Activated naive CD8-positive, alpha-beta T cell treated with anti-CD3 and anti-CD28 coated beads, Interleukin-2, amount 10 ng/mL, durations not matched to agents 7 days and 5 days (primary cell): ENCODE measurements at regions not wholly inside any gene's neighbourhood (a gene's known extent, or its start where the extent isn't known, plus 50 kb on each side); places are given as distances from the start of the nearest gene placed in this dataset.

Experiments
- ATAC-seq: fragments of 150-1000 bp; cut with Tn5 transposase; one replicate; pipeline ENCODE4 v1.10.0; 2021; ENCODE audit warnings: low read depth, moderate library complexity
- POLR2A ChIA-PET: fragments of 350-600 bp; sonication (Branson Sonifier 250); formaldehyde crosslinking; loops from one replicate; lab custom pipeline; 2021; ENCODE audit warnings: antibody characterized with exemption; lab: Charles Lee
- DNase-seq: peaks from one replicate; pipeline ENCODE4 v3.0.0; 2021
- H3K27ac Mint-ChIP-seq: one replicate; pipeline ENCODE4 v1.8.0; 2022; ENCODE audit warnings: mild to moderate bottlenecking, mixed read lengths
- H3K27me3 Mint-ChIP-seq: one replicate; pipeline ENCODE4 v1.8.0; 2022; ENCODE audit warnings: mild to moderate bottlenecking, moderate library complexity, mixed read lengths
- H3K36me3 Mint-ChIP-seq: one replicate; pipeline ENCODE4 v1.8.0; 2021; ENCODE audit warnings: mild to moderate bottlenecking, mixed read lengths
- H3K4me1 Mint-ChIP-seq: one replicate; pipeline ENCODE4 v1.8.0; 2021; ENCODE audit warnings: mixed read lengths
- H3K4me3 Mint-ChIP-seq: one replicate; pipeline ENCODE4 v1.8.0; 2022; ENCODE audit warnings: mild to moderate bottlenecking, moderate library complexity, mixed read lengths
- H3K9me3 Mint-ChIP-seq: one replicate; pipeline ENCODE4 v1.8.0; 2021; ENCODE audit warnings: mixed read lengths

DNA sequence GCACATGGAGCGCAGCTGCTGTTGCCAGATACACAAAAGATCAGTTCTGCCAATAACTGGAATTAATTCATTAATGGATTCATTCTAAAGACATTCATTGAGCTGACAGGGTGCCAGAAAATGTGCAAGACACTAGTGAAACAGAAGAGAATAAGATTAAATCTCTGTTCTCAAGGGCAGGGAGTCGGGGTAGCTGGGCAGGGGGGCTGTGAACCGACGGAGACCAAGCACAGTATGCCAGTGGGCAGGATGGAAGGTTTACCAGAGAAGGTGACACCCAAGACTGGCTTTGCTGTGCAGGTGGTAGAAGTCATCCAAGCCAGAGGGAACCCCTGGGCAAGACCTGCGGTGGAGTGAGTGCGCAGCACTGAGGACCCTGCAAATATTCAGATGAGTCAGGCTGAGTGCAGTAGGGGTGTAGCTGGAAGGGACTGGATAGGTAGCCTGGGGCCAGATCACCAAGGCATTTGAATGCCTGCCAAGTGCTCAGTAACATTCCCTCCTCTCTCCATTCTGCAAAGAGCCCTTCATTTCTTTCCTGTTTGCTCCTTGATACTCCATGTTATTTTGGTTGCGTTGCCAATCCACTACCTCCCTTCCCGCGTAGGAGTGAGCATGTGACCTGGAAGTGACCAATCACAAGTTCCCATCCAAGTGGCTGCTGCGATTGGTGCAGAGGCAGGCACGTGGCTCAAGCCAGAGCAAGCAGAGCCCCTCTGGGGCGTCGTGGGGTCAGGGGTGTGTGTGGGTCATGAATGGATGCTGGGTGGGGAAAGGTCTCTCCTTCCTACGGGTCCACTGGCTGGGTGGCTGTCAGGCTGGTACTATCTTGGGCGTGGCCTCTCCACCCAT is 413.1 kb downstream of the PTPRU start:
- Mint-ChIP-seq H3K9me3 (no peaks in the 10 kb centered on the region), H3K27ac (no peak overlapping the region), H3K27me3 (peaks cover 14% of the 10 kb centered on the region), H3K4me3 (no peak overlapping the region), H3K36me3 (no peaks in the 10 kb centered on the region), H3K4me1 (no peaks in the 10 kb centered on the region)
- POLR2A ChIA-PET = no interaction called here
- ATAC-seq (no peak), DNase-seq (no peak)

DNA sequence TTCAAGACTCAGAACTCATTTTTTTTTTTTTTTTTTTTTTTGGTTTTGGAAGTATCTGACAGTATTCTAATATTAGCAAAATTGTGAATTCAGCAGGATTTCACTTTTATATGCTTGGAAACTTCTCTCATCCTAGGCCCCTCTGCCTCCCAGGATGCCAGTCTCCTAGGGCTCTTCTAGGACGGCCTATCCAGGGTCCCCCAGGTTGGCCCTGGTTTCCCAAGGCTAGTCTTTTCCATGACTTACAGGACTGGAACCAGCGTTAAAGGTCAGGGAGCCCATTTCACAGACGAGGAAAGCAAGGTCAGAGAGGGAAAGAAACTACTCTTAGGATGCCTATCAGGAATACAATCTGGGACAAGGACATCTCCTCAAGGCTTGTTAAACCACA is 412.5 kb downstream of the PTPRU start:
- peaks cover 14% of the 10 kb centered on the region for H3K27me3 Mint-ChIP-seq
- ATAC-seq (no peak), DNase-seq (no peak)
- no peaks in the 10 kb centered on the region for H3K9me3 Mint-ChIP-seq
- no peaks in the 10 kb centered on the region for H3K4me1 Mint-ChIP-seq
- no peak overlapping the region for H3K4me3 Mint-ChIP-seq
- POLR2A ChIA-PET = no interaction called here
- H3K36me3 Mint-ChIP-seq = no peaks in the 10 kb centered on the region
- H3K27ac Mint-ChIP-seq = no peak overlapping the region

DNA sequence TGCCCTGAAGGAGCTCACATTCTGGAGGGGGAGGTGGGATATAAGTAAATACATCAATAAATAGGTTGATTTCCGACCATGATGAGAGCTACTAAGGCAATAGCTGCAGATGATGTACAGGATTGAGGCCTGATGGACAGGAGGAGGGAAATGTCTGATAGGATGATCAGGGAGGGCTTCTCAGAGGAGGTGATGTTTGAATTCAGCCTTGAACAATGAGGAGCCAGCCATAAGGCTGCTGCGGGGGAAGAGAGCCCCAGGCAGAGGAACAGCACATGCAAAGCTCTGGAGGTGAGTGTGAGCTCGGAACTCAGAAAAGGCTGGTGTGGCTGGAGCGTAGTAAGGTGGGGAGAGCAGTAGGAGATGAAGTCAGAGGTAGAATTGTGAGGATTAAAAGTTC is 411.7 kb downstream of the PTPRU start:
- Mint-ChIP-seq H3K4me1 (no peaks in the 10 kb centered on the region), H3K27ac (no peak overlapping the region)

DNA sequence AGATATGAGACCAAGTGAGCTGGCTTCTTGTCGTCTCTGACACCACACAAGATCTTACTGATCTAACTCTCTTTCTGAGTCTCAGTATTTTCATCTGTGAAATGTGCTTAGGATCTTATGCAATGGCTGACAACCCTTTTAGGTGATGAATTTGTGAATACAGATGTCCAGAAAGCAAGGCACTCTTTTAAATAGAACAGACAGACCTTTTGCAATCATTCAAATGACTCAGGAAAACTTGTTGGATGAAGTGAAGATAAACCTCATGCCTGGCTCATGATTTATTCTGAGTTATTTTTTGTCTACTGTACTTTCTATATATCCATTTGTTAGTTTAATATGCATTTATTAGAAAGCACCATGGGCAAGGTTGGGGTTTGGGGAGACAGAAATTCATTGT is 411.3 kb downstream of the PTPRU start:
- Mint-ChIP-seq H3K36me3 (no peaks in the 10 kb centered on the region), H3K27ac (no peak overlapping the region), H3K9me3 (no peaks in the 10 kb centered on the region), H3K27me3 (peaks cover 20% of the 10 kb centered on the region), H3K4me3 (no peak overlapping the region), H3K4me1 (no peaks in the 10 kb centered on the region)
- ATAC-seq (no peak), DNase-seq (no peak)
- POLR2A ChIA-PET = no interaction called here

More for the DNA sequence above, 411.7 kb downstream of the PTPRU start:
- Mint-ChIP-seq H3K27me3 (peaks cover 20% of the 10 kb centered on the region), H3K4me3 (no peak overlapping the region), H3K9me3 (no peaks in the 10 kb centered on the region), H3K36me3 (no peaks in the 10 kb centered on the region)
- DNase-seq (no peak), ATAC-seq (no peak)
- POLR2A ChIA-PET = no interaction called here

DNA sequence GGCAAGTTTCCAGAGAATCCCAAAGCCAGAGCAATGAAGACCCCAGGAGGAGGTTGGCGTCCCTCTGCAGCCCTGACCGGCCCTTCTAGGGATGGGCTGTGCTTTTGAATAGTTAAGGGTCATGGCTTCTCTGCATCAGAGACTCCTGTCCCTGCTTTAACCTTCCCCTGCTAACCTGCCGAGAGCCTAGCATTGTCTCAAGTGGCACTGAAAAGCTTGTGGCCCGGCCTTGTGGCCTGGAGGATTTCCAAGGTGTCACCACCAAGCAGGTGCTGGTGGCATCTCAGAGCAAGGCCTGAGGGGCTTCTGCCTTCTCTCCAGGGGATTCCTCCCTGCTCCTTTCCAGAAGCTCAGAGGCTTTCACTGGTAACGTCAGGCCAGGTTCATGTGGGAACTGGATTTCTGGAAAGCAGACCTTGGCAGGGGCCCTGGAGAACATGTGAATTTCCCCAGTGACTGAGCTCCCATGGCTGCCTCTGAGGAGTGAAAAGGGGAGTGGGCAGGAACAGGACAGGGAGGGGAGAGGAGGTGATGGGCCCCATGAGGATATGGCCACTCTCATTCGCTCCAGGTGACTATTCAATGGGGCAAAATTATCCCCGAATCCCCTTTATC is 409.9 kb downstream of the PTPRU start:
- no peaks in the 10 kb centered on the region for H3K9me3 Mint-ChIP-seq
- POLR2A ChIA-PET = no interaction called here
- no peaks in the 10 kb centered on the region for H3K4me1 Mint-ChIP-seq
- H3K27me3 Mint-ChIP-seq = peaks cover 20% of the 10 kb centered on the region
- no peaks in the 10 kb centered on the region for H3K36me3 Mint-ChIP-seq
- ATAC-seq (no peak), DNase-seq (no peak)
- no peak overlapping the region for H3K4me3 Mint-ChIP-seq
- H3K27ac Mint-ChIP-seq = no peak overlapping the region

DNA sequence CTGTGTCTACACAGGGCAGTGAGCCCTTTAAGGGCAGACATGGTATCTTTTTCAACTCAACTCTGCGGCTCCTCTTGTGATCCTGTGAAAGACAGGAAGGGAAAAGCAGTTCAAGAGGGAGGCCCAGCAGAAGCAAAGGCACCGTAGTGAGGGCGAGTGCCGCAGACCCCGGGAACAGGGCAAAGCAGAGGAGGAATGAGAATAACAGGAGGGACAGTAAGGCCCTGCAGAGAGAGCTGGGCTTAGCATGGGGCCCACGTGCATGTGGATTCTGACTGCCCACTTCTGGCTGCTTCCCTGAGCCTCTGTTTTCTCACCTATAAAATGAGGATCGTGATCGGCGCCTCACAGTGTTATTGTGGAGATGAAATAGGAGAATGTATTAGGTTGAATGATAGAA is 409.3 kb downstream of the PTPRU start:
- ATAC-seq = no peak
- no peak for DNase-seq
- no peak overlapping the region for H3K4me3 Mint-ChIP-seq
- no peaks in the 10 kb centered on the region for H3K36me3 Mint-ChIP-seq
- H3K27me3 Mint-ChIP-seq = peaks cover 20% of the 10 kb centered on the region
- POLR2A ChIA-PET = no interaction called here
- H3K9me3 Mint-ChIP-seq = no peaks in the 10 kb centered on the region
- no peak overlapping the region for H3K27ac Mint-ChIP-seq
- no peaks in the 10 kb centered on the region for H3K4me1 Mint-ChIP-seq

DNA sequence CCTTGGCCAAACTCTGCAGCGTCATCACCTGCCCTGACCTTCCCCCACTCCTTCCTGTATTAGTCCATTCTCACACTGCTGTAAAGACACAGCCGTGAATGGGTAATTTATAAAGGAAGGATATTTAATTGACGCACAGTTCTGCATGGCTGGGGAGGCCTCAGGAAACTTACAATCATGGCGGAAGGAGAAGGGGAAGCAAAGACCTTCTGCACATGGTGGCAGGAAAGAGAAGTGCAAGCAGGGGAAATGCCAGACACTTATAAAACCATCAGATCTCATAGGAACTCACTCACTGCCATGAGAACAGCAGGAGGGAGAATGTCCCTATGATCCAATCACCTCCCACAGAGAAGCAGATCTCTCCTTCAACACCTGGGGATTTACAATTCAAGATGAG is 408.5 kb downstream of the PTPRU start:
- Mint-ChIP-seq H3K9me3 (no peaks in the 10 kb centered on the region), H3K36me3 (no peaks in the 10 kb centered on the region), H3K4me1 (no peaks in the 10 kb centered on the region), H3K27me3 (peaks cover 18% of the 10 kb centered on the region), H3K27ac (no peak overlapping the region), H3K4me3 (no peak overlapping the region)
- POLR2A ChIA-PET = no interaction called here
- ATAC-seq (no peak), DNase-seq (no peak)

DNA sequence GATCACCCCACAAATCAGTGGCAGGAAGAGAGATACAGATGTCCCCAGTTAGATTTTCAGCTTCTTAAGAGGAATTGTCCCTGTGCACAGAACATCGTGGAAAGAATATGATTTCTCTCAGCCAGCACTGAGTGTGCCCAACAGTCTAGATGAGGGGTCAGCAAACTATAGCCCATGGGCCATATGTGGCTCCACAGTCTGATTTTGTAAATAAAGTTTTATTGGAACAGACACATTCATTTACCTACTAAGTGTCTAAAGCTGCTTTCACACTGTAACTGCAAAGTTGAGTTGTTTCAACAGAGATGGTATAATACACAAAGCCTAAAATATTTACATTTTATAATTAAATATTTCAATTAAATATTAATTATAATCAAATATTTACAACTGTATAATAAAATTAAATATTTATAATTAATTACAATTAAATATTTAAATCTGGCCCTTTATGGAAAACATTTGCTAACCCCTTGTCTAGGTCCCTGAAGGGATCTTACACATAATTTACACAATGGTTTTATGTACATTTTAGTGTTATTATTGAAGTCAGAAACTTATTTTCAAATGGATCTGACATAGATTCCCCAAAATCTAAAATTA is 407.6 kb downstream of the PTPRU start:
- DNase-seq = no peak
- POLR2A ChIA-PET = no interaction called here
- H3K4me1 Mint-ChIP-seq = no peaks in the 10 kb centered on the region
- peaks cover 18% of the 10 kb centered on the region for H3K27me3 Mint-ChIP-seq
- no peak overlapping the region for H3K27ac Mint-ChIP-seq
- H3K4me3 Mint-ChIP-seq = no peak overlapping the region
- no peaks in the 10 kb centered on the region for H3K9me3 Mint-ChIP-seq
- no peaks in the 10 kb centered on the region for H3K36me3 Mint-ChIP-seq
- no peak for ATAC-seq

DNA sequence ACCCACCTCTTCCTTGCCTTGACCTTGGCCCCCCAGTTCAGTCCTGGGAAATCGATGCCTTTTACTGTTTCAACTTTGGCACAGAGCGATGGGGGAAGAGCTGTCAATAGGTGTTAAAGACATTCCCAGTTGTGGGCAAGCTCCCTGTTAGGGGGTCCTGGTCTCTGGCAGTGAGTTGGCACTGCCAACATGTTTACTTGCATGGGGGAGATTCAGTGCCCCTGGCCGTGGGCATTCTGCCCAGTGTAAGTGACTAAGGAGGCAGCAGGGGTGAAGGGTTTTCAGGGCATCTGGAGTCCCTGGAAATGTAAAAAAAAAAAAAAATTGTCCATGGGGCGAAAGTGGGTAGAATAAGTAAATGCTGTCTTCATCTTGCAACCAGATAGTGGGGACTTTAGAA is 407.0 kb downstream of the PTPRU start:
- Mint-ChIP-seq H3K36me3 (no peaks in the 10 kb centered on the region), H3K27me3 (peaks cover 18% of the 10 kb centered on the region), H3K27ac (no peak overlapping the region), H3K4me3 (no peak overlapping the region), H3K4me1 (no peaks in the 10 kb centered on the region), H3K9me3 (no peaks in the 10 kb centered on the region)
- DNase-seq (no peak), ATAC-seq (no peak)
- POLR2A ChIA-PET = no interaction called here

DNA sequence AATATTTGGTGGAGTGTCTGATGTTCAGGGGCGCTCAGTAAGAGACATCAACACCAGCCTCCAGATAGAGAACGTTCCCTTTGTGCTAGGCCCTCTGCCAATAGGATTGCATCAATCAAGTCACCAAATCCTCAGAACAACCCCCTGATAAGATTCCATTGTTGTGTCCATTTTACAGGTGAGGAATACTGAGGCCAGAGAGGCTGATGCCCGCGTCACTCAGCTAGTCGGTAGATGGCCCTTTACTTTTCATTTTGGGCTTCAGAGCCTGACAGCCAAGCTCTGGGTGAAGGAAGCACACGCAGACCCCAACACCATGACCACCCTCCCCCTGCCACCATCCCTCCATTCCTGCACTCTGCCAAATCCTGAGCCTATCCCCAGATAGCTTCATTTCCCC is 406.2 kb downstream of the PTPRU start:
- ATAC-seq (no peak), DNase-seq (no peak)
- Mint-ChIP-seq H3K9me3 (no peaks in the 10 kb centered on the region), H3K4me3 (no peak overlapping the region), H3K27ac (no peak overlapping the region), H3K4me1 (no peaks in the 10 kb centered on the region), H3K27me3 (peaks cover 13% of the 10 kb centered on the region), H3K36me3 (no peaks in the 10 kb centered on the region)
- POLR2A ChIA-PET = no interaction called here

DNA sequence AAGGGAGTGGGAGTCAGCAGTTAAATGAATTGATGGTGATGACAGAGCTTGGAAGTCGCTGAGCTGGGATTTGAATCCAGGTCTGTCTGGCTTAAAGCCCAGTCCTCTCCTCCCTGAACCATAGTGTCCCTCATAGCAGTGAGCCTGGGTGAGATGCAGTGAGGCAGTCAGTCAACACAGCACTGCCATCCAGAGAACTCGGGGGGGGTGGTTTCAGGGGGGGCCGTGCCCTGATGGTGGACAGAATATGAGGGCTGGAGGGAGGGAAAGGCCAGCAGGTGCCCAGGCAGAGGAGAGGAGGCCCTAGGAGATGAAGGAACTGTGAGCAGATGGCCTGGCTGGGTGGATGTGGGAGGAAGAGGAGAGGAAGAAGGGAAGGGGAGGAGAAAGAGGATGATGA is 405.6 kb downstream of the PTPRU start:
- Mint-ChIP-seq H3K9me3 (no peaks in the 10 kb centered on the region), H3K4me3 (no peak overlapping the region), H3K27ac (no peak overlapping the region), H3K4me1 (no peaks in the 10 kb centered on the region), H3K27me3 (peaks cover 13% of the 10 kb centered on the region), H3K36me3 (no peaks in the 10 kb centered on the region)
- POLR2A ChIA-PET = no interaction called here
- ATAC-seq (no peak), DNase-seq (no peak)

DNA sequence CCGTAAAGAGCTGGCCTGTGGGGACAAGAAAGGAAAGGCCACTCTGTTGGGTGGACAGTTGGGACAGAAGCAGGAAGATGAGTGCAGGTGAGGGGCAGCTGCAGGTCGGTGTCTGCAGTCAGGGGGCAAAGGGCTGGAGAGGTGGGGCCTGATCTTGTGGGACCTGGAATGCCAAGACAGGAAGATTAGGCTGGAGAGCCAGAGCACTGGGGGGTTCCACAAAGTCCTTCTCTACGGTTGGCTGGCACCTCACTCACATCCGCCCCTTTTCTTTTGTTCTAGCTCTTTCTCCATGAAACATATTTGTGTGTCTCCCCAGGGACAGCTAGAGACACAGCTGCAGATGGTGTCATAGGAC is 404.1 kb downstream of the PTPRU start:
- POLR2A ChIA-PET = no interaction called here
- DNase-seq = no peak
- no peaks in the 10 kb centered on the region for H3K9me3 Mint-ChIP-seq
- H3K27ac Mint-ChIP-seq = no peak overlapping the region
- no peak overlapping the region for H3K4me3 Mint-ChIP-seq
- peaks cover 14% of the 10 kb centered on the region for H3K27me3 Mint-ChIP-seq
- H3K4me1 Mint-ChIP-seq = no peaks in the 10 kb centered on the region
- ATAC-seq = no peak
- no peaks in the 10 kb centered on the region for H3K36me3 Mint-ChIP-seq

DNA sequence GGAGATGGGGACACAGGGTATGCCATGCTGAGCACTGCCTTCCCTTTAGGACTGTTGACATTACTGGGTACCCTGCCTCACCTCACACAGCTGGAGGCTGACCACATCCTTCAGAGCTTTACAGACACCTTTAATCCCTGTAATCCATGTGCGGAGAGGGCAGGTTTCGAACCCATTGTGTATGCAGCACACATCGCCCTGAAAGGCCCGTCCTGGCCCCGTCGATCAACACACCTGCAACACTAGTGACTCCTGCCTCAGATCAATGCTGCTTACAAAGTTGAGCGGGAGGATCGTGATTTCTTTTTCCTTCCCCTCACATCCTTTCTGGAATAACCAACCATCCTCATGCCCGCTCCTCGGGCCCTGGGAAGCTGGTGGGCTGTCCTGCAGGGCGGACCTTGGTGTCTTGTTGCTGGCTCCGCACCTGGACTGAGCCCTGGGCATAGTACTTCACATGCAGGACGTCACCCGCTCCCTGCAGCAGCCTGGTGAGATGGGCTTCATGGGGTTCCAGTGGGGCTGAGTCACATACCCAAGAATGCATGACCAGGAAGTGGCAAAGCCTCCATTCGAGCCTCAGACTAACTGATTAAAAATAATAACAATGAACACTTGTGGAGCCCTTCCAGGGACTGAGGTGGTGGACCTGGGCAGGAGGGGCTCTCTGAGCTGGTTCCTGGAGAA is 403.6 kb downstream of the PTPRU start:
- no peak overlapping the region for H3K4me3 Mint-ChIP-seq
- peaks cover 9% of the 10 kb centered on the region for H3K27me3 Mint-ChIP-seq
- H3K36me3 Mint-ChIP-seq = no peaks in the 10 kb centered on the region
- ATAC-seq = no peak
- H3K27ac Mint-ChIP-seq = no peak overlapping the region
- POLR2A ChIA-PET = no interaction called here
- DNase-seq = no peak
- H3K9me3 Mint-ChIP-seq = no peaks in the 10 kb centered on the region
- H3K4me1 Mint-ChIP-seq = no peaks in the 10 kb centered on the region
